ENCODE measurements at regions not wholly inside any gene's neighbourhood (a gene's known extent, or its start where the extent isn't known, plus 50 kb on each side); places are given as distances from the start of the nearest gene placed in this dataset.

DNA sequence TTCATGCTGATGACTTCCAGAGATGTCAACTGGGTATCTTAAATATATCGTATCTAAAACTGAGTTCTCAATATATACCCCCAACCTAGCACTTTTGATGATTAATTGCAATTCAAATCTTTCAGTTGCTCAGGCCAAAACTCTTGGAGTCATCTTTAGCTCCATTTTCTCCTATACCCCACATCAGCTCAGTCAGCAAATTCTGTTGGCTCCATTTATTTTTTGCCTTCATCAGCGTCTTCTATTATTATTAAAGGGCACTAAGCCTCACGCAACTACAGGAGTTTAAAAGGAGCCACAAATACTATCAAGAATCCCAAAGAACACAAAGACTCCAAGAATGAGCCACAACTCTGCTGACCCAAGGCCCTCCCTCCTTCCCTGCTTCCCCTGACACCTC lies 134.9 kb downstream of the KCTD12 start:
- no peak overlapping the region for H2BK15ac ChIP-seq (ENCODE audit: low read depth, low read length)
- H3K4me1 Mint-ChIP-seq = no peaks in the 10 kb centered on the region
- WGBS (ENCODE audit: extremely low coverage, insufficient read length, low lambda C conversion rate) = no CpG with 5 or more reads among the region's 3 CpGs

More for the DNA sequence above, 134.9 kb downstream of the KCTD12 start:
- Histone ChIP-seq H2BK120ac (ENCODE audit: low read depth, low read length, poor library complexity, severe bottlenecking) (no peak overlapping the region), H2AK5ac (ENCODE audit: insufficient read length, low read length) (no peak overlapping the region), H4K20me1 (ENCODE audit: control insufficient read depth, insufficient read depth, insufficient read length) (no peaks in the 10 kb centered on the region), H3K4me1 (ENCODE audit: insufficient read depth, low read length) (no peaks in the 10 kb centered on the region), H3K9ac (ENCODE audit: extremely low read depth, insufficient read length, low read length) (no peak overlapping the region), H3K27ac (ENCODE audit: insufficient read length, low read depth, low read length) (no peak overlapping the region), H3K4ac (ENCODE audit: low read depth, low read length) (no peak overlapping the region), H2BK12ac (ENCODE audit: insufficient read length, low read depth, low read length) (no peak overlapping the region), H3K56ac (ENCODE audit: insufficient read length, low read depth, low read length) (no peak overlapping the region), H3K14ac (ENCODE audit: insufficient read depth, low read length) (no peak overlapping the region), H3K9me3 (ENCODE audit: control insufficient read depth, low read depth, low read length) (no peaks in the 10 kb centered on the region), H3K18ac (ENCODE audit: insufficient read length, low read depth, low read length) (no peak overlapping the region), H3K23ac (ENCODE audit: insufficient read length, low read depth, low read length) (no peak overlapping the region), H3K79me2 (ENCODE audit: insufficient read depth, low read length) (no peaks in the 10 kb centered on the region), H2BK5ac (ENCODE audit: insufficient read length, low read length) (no peak overlapping the region), H4K91ac (ENCODE audit: insufficient read length, low read depth, low read length) (no peak overlapping the region), H2AFZ (ENCODE audit: low read length) (no peak overlapping the region), H3T11ph (ENCODE audit: low read length) (no peak overlapping the region), H3K27me3 (ENCODE audit: insufficient read depth, low read length) (no peaks in the 10 kb centered on the region), H4K8ac (replicated peaks; ENCODE audit: insufficient read length, low read depth, low read length) (no peak overlapping the region), H3K23me2 (ENCODE audit: insufficient read length, low read depth, low read length, poor library complexity, severe bottlenecking) (no peaks in the 10 kb centered on the region), H2BK20ac (ENCODE audit: low read depth, low read length, poor library complexity, severe bottlenecking) (no peak overlapping the region), H4K5ac (ENCODE audit: insufficient read length, low read depth, low read length) (no peak overlapping the region), H3K4me2 (ENCODE audit: insufficient read depth, insufficient read length, low read length) (no peak overlapping the region), H3K79me1 (ENCODE audit: insufficient read depth, low read depth, low read length, poor library complexity, severe bottlenecking) (no peaks in the 10 kb centered on the region)
- Mint-ChIP-seq H3K27me3 (ENCODE audit: low read depth) (no peaks in the 10 kb centered on the region), H3K36me3 (ENCODE audit: insufficient read depth in 1 of 3, low read depth in 3 of 3) (no peaks in the 10 kb centered on the region), H3K9me3 (no peaks in the 10 kb centered on the region), H3K27ac (no peak overlapping the region), H3K4me3 (no peak overlapping the region)
- TF ChIP-seq, protein P1, sequence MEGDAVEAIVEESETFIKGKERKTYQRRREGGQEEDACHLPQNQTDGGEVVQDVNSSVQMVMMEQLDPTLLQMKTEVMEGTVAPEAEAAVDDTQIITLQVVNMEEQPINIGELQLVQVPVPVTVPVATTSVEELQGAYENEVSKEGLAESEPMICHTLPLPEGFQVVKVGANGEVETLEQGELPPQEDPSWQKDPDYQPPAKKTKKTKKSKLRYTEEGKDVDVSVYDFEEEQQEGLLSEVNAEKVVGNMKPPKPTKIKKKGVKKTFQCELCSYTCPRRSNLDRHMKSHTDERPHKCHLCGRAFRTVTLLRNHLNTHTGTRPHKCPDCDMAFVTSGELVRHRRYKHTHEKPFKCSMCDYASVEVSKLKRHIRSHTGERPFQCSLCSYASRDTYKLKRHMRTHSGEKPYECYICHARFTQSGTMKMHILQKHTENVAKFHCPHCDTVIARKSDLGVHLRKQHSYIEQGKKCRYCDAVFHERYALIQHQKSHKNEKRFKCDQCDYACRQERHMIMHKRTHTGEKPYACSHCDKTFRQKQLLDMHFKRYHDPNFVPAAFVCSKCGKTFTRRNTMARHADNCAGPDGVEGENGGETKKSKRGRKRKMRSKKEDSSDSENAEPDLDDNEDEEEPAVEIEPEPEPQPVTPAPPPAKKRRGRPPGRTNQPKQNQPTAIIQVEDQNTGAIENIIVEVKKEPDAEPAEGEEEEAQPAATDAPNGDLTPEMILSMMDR (conservative IDR thresholded peaks at IDR 0.05) = no peak
- DNase-seq = no peak
